Natural killer cell (primary cell): ENCODE measurements at regions not wholly inside any gene's neighbourhood (a gene's known extent, or its start where the extent isn't known, plus 50 kb on each side); places are given as distances from the start of the nearest gene placed in this dataset.

ENCODE experiments used
- ATAC-seq, 3 donors: fragments of 150-1000 bp in 2 of 3; fragments of 200-7000 bp in 1 of 3; cut with Tn5 transposase; 1 replicate in 1 of 3; 2 replicates in 2 of 3; pipeline ENCODE4 v1.10.0; 2021; ENCODE audit warnings: mild to moderate bottlenecking in 2 of 3, moderate library complexity in 2 of 3
- DNase-seq, 2 donors: peaks; one replicate each; pipeline versions ENCODE4 v3.0.0 to v3.0.0-alpha.2; 2013 to 2021; ENCODE audit warnings: mixed read lengths in 1 of 2
- H3K27ac ChIP-seq: one replicate; pipeline ENCODE4 v1.5.1; 2013; ENCODE audit warnings: mild to moderate bottlenecking, low read length
- H3K27me3 ChIP-seq: one replicate; pipeline ENCODE4 v1.6.1; 2013; ENCODE audit warnings: low read length; ENCODE audit not compliant: control insufficient read depth, insufficient read depth
- H3K36me3 ChIP-seq: one replicate; pipeline ENCODE4 v1.6.1; 2013; ENCODE audit warnings: low read length; ENCODE audit not compliant: control insufficient read depth, insufficient read depth
- H3K4me1 ChIP-seq: one replicate; pipeline ENCODE4 v1.6.1; 2013; ENCODE audit warnings: low read length; ENCODE audit not compliant: control insufficient read depth, insufficient read depth
- H3K4me3 ChIP-seq: one replicate; pipeline ENCODE4 v1.5.1; 2013; ENCODE audit warnings: low read length
- H3K9me3 ChIP-seq: one replicate; pipeline ENCODE4 v1.6.1; 2013; ENCODE audit warnings: low read length; ENCODE audit not compliant: control insufficient read depth, insufficient read depth
- H3K27ac Mint-ChIP-seq, 2 donors: one replicate each; pipeline ENCODE4 v1.8.0; 2022; ENCODE audit warnings: mild to moderate bottlenecking in 2 of 2, mixed read lengths in 2 of 2, moderate library complexity in 1 of 2
- H3K27me3 Mint-ChIP-seq, 2 donors: one replicate each; pipeline ENCODE4 v1.8.0; 2022; ENCODE audit warnings: low read depth in 2 of 2, mixed read lengths in 2 of 2
- H3K36me3 Mint-ChIP-seq: one replicate; pipeline ENCODE4 v1.8.0; 2022; ENCODE audit warnings: mixed read lengths
- H3K4me1 Mint-ChIP-seq, 2 donors: one replicate each; pipeline ENCODE4 v1.8.0; 2022; ENCODE audit warnings: mixed read lengths in 2 of 2
- H3K4me3 Mint-ChIP-seq: one replicate; pipeline ENCODE4 v1.8.0; 2022; ENCODE audit warnings: mild to moderate bottlenecking, moderate library complexity, mixed read lengths
- H3K9me3 Mint-ChIP-seq, 2 donors: one replicate each; pipeline ENCODE4 v1.8.0; 2022; ENCODE audit warnings: mixed read lengths in 2 of 2
- WGBS: methylation state at CpG from one replicate; pipeline ENCODE4 v1.1.7; 2013; ENCODE audit warnings: missing lambda C conversion rate; ENCODE audit not compliant: insufficient coverage; 5-methylcytosine and 5-hydroxymethylcytosine counted together
- intact Hi-C: fragments of 100-400 bp; cut with micrococcal nuclease; formaldehyde crosslinking; loops from one replicate; pipeline ENCODE4 v1.14.2; 2022
- TF ChIP-seq, protein P1 (sequence below): fragments of 200-600 bp; IDR thresholded peaks from one replicate; pipeline ENCODE4 v1.8.0; 2022; ENCODE audit warnings: antibody characterized with exemption

DNA sequence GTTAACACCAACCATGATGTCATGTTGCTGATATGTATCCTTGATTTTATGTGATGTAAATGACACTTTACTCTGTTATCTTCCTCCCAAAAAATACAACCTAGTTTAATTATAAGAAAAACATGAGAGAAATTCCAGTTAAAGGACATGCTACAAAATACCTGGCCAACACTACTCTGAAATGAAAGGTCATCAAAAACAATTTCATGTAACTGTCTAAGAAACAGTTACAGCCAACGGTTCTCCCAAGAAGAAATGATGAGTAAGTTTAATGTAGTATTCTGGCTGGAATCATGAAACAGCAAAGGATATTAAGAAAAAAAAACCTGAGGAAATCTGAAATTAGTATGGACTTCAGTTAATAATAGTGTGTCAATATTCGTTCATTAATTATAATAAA lies 653.3 kb upstream of the FOXG1 start:
- H3K27ac Mint-ChIP-seq: no peak overlapping the region
- intact Hi-C loops: no loop called here
- no peaks in the 10 kb centered on the region for H3K4me1 Mint-ChIP-seq
- ATAC-seq (no peak), DNase-seq (no peak)
- H3K36me3 ChIP-seq: no peaks in the 10 kb centered on the region
- peaks cover 9% of the 10 kb centered on the region for H3K36me3 Mint-ChIP-seq
- TF ChIP-seq, protein P1, sequence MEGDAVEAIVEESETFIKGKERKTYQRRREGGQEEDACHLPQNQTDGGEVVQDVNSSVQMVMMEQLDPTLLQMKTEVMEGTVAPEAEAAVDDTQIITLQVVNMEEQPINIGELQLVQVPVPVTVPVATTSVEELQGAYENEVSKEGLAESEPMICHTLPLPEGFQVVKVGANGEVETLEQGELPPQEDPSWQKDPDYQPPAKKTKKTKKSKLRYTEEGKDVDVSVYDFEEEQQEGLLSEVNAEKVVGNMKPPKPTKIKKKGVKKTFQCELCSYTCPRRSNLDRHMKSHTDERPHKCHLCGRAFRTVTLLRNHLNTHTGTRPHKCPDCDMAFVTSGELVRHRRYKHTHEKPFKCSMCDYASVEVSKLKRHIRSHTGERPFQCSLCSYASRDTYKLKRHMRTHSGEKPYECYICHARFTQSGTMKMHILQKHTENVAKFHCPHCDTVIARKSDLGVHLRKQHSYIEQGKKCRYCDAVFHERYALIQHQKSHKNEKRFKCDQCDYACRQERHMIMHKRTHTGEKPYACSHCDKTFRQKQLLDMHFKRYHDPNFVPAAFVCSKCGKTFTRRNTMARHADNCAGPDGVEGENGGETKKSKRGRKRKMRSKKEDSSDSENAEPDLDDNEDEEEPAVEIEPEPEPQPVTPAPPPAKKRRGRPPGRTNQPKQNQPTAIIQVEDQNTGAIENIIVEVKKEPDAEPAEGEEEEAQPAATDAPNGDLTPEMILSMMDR: no peak
- H3K4me1 ChIP-seq: no peaks in the 10 kb centered on the region
- H3K9me3 Mint-ChIP-seq: peaks cover 6 to 8% of the 10 kb centered on the region in 2 donors
- no peaks in the 10 kb centered on the region for H3K27me3 ChIP-seq
- no peak overlapping the region for H3K4me3 Mint-ChIP-seq
- H3K27ac ChIP-seq: no peak overlapping the region
- WGBS: 83% methylated on average over 1 of the region's 2 CpGs
- H3K9me3 ChIP-seq: no peaks in the 10 kb centered on the region
- H3K4me3 ChIP-seq: no peak overlapping the region
- no peaks in the 10 kb centered on the region for H3K27me3 Mint-ChIP-seq

DNA sequence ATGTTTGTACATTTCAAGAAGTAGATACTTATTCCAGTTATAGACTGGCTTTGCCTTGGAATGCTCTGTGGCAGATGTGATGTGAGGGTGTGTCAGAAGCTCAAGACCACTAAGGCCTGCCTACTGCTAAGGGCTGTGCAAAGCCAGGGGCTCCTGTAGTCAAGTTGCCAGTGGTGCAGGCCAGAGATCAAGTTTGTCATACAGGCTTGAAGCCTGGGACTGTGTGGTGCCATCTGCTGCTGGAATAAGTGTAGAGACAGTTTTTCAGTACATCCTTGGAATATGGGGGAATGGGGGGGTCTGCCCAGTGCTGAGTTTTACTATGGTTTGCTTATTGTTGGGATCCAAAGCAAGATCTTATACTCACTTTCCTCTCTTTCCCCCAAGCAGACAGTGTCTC lies 649.9 kb upstream of the FOXG1 start:
- no peak overlapping the region for H3K27ac ChIP-seq
- no peaks in the 10 kb centered on the region for H3K4me1 ChIP-seq
- peaks cover 4 to 11% of the 10 kb centered on the region in 2 donors for H3K9me3 Mint-ChIP-seq
- H3K4me3 ChIP-seq: no peak overlapping the region
- no peaks in the 10 kb centered on the region for H3K36me3 Mint-ChIP-seq
- H3K27me3 Mint-ChIP-seq: no peaks in the 10 kb centered on the region
- intact Hi-C loops: no loop called here
- H3K27ac Mint-ChIP-seq: no peak overlapping the region
- H3K4me3 Mint-ChIP-seq: no peak overlapping the region
- no peak for DNase-seq
- no peak for ATAC-seq
- H3K36me3 ChIP-seq: no peaks in the 10 kb centered on the region
- H3K4me1 Mint-ChIP-seq: no peaks in the 10 kb centered on the region
- no peaks in the 10 kb centered on the region for H3K9me3 ChIP-seq
- TF ChIP-seq, protein P1: no peak
- H3K27me3 ChIP-seq: no peaks in the 10 kb centered on the region

GRCh38 chr14:28119849-28120248 lies 646.7 kb upstream of the FOXG1 start:
- H3K9me3 Mint-ChIP-seq: peaks cover 7 to 14% of the 10 kb centered on the region in 2 donors

GRCh38 chr14:28120391-28120790 lies 646.2 kb upstream of the FOXG1 start:
- TF ChIP-seq, protein P1: no peak
- DNase-seq (no peak), ATAC-seq (no peak)
- Mint-ChIP-seq H3K4me1 (no peaks in the 10 kb centered on the region), H3K36me3 (peaks cover 6% of the 10 kb centered on the region), H3K9me3 (peaks cover 7 to 14% of the 10 kb centered on the region in 2 donors), H3K27ac (no peak overlapping the region), H3K27me3 (no peaks in the 10 kb centered on the region), H3K4me3 (no peak overlapping the region)
- Histone ChIP-seq H3K9me3 (no peaks in the 10 kb centered on the region), H3K27me3 (no peaks in the 10 kb centered on the region), H3K27ac (no peak overlapping the region), H3K36me3 (no peaks in the 10 kb centered on the region), H3K4me1 (no peaks in the 10 kb centered on the region), H3K4me3 (no peak overlapping the region)
- intact Hi-C loops: no loop called here

More at GRCh38 chr14:28119849-28120248, 646.7 kb upstream of the FOXG1 start:
- ATAC-seq (no peak), DNase-seq (no peak)
- TF ChIP-seq, protein P1: no peak
- WGBS: no CpG with 5 or more reads among the region's 2 CpGs
- Mint-ChIP-seq H3K4me3 (no peak overlapping the region), H3K27me3 (no peaks in the 10 kb centered on the region), H3K27ac (no peak overlapping the region), H3K36me3 (peaks cover 6% of the 10 kb centered on the region), H3K4me1 (no peaks in the 10 kb centered on the region)
- no peaks in the 10 kb centered on the region for H3K9me3 ChIP-seq
- H3K4me3 ChIP-seq: no peak overlapping the region
- no peaks in the 10 kb centered on the region for H3K27me3 ChIP-seq
- H3K36me3 ChIP-seq: no peaks in the 10 kb centered on the region
- no peak overlapping the region for H3K27ac ChIP-seq
- intact Hi-C loops: no loop called here
- no peaks in the 10 kb centered on the region for H3K4me1 ChIP-seq
